HG03159 (cell line): ENCODE measurements at regions not wholly inside any gene's neighbourhood (a gene's known extent, or its start where the extent isn't known, plus 50 kb on each side); places are given as distances from the start of the nearest gene placed in this dataset.
"Not testable (repeated sequence)": the region's sequence is repeated elsewhere in the genome, so short reads cannot be mapped to it uniquely, and the experiment has no call there.

Experiments
- ATAC-seq: cut with Tn5 transposase; IDR thresholded peaks from one replicate; pipeline ENCODE4 v1.9.1; 2021; ENCODE audit warnings: mild to moderate bottlenecking, moderate library complexity; ENCODE audit not compliant: unreplicated experiment

DNA sequence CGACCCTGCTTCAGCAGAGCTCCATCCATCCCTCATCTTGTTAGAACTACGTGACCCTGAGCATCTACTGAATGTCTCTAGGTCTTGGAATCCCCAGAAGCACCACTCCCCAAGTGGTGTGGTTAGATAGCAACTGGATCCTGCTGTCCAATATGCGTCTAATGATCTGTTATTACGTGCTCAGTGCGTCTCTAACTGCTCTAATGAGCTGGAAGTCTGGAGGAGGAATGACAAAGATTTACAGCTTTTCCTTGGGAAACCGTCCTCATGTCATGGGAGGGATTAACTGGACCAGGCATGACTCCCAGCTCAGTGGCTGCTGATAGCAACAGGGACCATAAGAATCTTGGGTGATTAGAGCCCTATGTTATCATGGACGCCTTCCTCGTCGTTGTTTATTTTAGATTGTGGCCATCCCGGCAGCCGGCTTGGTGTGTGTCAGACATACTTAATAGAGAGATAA, 150.9 kb downstream of the HS3ST3B1 start:
- ATAC-seq = no peak

- ATAC-seq = no peak
These were observed 147.9 kb downstream of the HS3ST3B1 start for GRCh38 chr17:14448818-14449217.

DNA sequence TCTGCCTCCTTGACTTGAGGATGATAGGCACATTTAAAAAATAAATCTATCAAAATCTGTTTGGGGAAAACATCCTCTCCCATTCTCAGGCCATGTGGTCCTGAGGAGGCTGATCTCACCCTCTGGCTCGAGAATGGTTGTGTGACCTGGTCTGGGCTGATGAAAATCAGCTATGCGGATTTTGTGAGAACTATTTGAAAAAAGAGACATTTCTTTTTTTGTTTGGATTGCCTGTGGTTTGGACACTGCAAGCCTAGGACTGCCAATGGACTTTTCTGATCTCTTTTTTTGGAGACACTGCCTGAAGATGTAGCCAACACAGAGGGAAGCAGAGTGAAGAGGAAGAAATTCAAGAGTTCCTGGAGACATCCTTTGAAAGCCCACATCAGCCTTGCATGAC, 145.9 kb downstream of the HS3ST3B1 start:
- no peak for ATAC-seq

DNA sequence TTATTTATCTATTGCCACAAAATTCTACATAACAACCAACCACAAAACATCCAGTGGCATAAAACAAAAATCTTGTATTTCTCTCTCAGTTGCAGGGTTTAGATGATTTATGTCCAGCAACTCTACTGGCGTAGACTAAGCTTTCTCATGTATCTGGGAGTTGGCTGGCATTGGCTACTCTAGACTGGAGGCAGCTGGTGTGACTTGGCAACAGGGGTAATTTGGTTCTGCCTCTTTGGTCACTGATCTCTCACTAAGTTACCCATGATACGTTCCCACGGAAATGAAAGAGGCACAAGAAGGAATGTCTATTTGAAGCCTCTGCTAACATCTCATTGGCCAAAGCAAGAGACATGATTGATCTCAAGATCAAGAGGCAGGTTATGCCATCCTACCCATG, 144.0 kb downstream of the HS3ST3B1 start:
- no peak for ATAC-seq

- ATAC-seq = no peak
These were observed 142.1 kb downstream of the HS3ST3B1 start for GRCh38 chr17:14442798-14443528.

GRCh38 chr17:14437176-14437575, 136.3 kb downstream of the HS3ST3B1 start:
- ATAC-seq = no peak

- ATAC-seq = no peak
These were observed 135.4 kb downstream of the HS3ST3B1 start for GRCh38 chr17:14436266-14436665.

- ATAC-seq = peak; percentile 49
These were observed 133.6 kb downstream of the HS3ST3B1 start for GRCh38 chr17:14434506-14434905.

- no peak for ATAC-seq
These were observed 131.2 kb downstream of the HS3ST3B1 start for GRCh38 chr17:14432079-14432478.

- no peak for ATAC-seq
These were observed 128.2 kb downstream of the HS3ST3B1 start for GRCh38 chr17:14429084-14429483.

DNA sequence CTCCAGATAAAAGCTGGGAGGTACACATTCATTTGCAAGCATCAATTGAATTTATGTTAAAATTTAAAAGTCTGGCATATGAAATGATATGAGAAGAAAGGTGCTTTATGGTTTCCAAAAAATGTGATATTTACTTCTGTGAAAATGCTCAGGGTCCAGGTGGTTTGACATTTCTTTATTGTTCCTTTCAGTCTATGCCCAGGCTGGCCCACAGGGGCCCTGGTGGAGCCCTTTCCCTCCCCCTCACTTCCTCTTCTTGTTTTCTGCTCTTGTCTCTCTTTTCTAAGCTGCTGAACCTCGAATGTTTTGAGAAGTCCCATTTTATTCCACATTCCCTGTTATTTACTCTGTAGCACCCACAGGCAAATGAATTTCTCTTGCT, 127.8 kb downstream of the HS3ST3B1 start:
- peak; percentile 73 for ATAC-seq

DNA sequence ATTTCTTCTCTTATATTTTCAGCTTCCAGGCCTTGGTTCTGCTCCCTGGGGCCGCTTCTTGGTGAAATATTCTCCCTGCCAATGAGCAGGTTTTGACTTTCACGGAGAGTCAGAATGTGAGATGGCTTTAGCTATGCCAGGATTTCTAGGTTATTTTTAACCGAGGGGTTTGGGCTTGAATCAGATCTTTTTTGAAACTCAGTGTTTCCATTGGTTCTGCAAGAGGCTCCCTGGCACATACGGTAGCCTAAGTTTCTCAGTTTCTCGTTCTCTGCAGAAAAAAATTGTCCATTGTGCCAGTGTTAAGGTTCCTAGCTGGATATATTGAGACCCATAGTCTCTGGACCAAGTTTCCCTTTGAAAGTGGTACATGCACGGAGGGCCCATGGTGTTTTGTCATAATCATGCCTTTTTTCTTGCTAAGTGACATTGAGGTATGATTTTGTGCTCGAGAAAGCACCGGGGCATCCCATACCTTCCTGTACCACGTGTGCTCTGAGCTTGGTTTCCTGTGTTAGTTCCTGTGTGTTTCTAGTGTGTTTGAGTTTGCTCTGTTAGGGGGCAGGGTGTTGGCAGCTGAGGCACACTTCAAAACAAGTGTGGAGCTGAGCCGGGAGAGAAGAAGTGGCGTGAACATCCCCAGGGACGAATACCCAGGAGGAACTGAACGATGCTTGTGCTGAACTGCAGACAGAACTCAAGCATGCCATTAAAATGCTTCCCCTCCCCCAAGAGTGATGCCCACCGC, 127.2 kb downstream of the HS3ST3B1 start:
- ATAC-seq = peak; percentile 67

GRCh38 chr17:14423156-14423555, 122.3 kb downstream of the HS3ST3B1 start:
- ATAC-seq = not testable (repeated sequence)

DNA sequence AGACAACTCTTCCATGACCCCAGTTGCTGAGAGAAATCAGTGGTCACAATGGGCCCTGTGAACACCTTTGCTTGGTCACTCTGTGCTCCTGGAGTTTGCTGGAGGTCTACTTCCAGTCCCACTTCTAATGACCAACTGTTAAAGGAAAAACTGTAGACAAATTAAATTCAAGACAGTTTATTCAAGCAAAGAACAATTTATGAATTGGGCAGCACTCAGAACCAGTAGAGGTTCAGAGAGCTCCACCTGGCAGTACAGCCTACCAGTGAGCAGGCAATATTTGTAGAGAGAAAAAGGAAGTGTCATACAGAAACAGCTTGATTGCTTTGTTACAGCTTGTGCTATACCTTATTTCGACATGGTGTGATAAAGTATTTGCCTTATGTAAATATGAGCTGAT, 116.5 kb downstream of the HS3ST3B1 start:
- ATAC-seq = no peak

GRCh38 chr17:14409292-14409691, 108.4 kb downstream of the HS3ST3B1 start:
- ATAC-seq = no peak

GRCh38 chr17:14407541-14407940, 106.7 kb downstream of the HS3ST3B1 start:
- ATAC-seq = no peak

- no peak for ATAC-seq
These were observed 104.3 kb downstream of the HS3ST3B1 start for GRCh38 chr17:14405189-14405588.
